HG02884 (cell line): ENCODE measurements at regions not wholly inside any gene's neighbourhood (a gene's known extent, or its start where the extent isn't known, plus 50 kb on each side); places are given as distances from the start of the nearest gene placed in this dataset.

Experiments used
- ATAC-seq: cut with Tn5 transposase; IDR thresholded peaks from one replicate; pipeline ENCODE4 v1.9.1; 2021; ENCODE audit warnings: mild to moderate bottlenecking, moderate library complexity; ENCODE audit not compliant: unreplicated experiment

DNA sequence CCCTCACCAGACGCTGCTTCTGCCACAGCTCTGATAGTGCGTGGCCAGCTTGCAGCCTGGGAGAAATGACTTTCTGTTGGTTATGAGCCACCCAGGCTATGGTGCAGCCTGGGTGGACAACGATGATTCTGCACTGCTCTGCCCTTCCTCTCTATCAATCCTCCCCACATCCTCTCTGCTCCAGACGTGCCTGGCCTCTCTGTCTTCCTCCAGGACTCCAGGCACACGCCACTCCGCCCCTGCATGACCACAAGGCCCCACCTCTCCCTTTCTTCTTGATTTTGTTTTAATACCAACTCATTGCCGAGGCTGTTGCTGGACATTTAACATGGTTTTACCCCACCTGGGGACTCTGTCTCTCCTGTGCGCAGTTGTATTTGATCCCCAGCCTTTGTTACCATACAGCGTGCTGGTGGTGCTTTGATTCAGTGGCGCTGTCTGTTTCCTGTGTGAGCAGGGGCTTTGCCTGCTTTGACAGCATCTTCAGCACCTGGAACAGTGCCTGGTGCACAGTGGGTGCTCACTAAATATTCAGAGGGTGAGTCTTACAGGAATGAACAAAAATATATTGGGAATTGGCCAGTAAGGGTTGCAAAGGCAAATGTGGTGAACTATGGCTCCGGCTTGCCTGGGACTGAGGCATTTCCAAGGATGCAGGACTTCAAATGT, 280.9 kb downstream of the CDH26 start:
- ATAC-seq: no peak

DNA sequence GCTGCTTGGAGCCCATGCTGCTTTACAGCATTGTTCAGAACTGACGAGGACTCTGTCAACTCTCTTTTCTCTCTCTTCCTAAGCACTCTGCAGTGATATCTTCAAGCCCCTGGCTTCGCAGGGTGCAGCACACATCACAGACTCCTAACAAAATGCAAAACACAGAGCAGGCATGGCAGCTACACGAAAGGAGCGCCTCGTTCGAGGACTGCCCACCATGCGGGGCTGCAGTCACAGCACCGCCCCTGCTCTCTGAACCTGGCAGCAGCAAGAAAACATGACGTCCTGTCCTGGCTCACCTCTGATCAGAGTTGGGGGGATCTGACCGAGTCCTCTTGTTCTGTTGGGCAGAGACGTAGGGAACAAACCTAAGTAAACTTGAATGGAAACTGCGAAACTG, 281.7 kb downstream of the CDH26 start:
- no peak for ATAC-seq

GRCh38 chr20:60240415-60240814, 282.2 kb downstream of the CDH26 start:
- no peak for ATAC-seq

DNA sequence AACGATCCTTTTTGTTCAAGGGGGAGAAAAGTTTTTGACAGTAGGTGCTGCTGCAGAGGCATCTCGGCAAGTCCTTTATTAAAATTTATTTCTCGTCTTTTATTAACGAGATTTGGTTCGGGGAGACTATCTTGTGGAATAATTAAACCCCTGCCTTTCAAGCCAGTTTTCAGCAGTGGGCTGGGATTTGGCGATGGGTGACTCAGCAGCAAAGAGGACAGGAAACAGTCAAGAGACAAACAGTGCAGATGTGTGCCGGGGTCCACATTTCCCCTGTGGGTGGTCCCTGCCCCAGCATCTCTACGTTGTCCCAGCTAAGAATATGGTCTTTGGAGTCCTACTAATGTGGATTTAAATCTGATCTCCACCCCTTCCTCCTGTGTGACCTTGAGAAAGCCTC, 282.8 kb downstream of the CDH26 start:
- no peak for ATAC-seq

- ATAC-seq: no peak
Measured at GRCh38 chr20:60242836-60243505, 284.7 kb downstream of the CDH26 start.

DNA sequence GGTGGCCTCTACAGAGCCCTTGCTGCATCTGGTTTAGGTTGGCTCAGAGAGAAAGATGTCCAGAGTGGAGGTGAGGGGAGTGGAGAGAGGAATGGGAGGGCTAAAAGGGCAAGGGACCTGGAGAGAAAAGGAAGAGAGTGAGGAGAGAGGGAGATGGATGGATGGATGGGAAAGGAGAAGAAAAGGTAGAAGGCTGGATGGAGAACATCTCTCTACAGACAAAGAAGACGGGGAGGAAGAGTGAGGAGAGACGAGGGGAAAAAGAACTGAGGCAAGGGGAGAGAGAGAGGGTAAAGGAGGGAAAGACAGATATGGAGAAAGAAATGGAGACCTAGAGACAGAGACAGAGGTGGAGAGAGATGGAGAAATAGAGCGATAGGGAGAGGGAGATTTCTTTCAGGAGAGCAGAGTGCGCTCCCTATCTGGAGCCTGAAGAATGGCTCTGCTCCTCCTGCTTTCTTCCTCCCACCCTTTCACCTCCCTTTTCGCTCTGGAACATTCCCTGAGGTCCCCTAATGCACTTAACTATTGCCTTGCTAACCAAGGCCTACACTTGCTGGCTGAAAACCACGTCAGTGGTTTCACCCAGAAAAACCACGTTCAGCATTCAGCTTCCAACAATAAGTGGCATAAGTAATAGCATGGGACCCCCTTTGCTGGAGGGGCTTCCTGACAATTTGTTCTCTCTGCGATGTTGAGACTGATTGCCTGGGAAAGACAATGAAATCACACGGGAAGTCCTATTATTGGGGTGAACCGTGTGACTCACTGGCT, 286.3 kb downstream of the CDH26 start:
- no peak for ATAC-seq

DNA sequence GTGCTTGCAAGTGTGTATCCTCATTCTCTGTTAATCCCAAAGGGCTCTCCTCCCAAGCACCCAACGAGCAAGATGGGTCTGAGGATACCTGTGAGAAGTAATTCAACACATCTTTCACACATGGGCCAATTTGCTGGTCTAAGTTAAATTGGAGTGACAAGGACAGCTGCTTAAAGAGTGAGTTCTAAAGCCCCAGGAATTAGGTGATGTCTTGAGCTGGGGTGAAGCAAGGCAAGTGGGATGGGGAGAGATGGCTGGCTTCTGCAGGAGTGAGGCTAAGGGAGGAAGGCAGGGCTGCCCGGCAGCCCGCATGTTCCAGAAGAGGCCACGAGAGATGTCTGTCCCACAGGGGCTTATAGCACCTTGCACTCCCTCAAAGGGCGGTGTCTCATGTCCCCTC, 288.5 kb downstream of the CDH26 start:
- ATAC-seq: no peak

GRCh38 chr20:60249436-60249835, 291.2 kb downstream of the CDH26 start:
- no peak for ATAC-seq

DNA sequence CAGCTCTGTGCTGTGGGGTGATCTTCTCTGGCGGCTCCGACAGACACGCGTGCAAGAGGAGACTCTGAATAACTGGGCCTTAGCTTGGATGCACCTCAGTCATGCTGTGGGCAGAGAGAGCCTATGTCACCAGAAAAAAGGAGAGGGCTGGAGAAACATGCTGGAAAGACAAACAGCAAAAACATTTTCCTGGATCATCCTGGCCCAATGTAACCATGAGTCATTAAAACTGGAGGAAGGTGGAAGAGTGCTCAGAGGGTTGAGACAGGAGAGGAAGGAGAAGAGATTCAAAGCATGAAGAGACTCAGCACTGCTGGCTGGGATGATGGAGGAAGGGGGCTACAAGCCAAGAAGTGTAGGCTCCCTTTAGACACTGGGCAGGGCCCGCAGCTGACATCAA, 292.0 kb downstream of the CDH26 start:
- ATAC-seq: no peak

- no peak for ATAC-seq
Measured at GRCh38 chr20:60252866-60253265, 294.6 kb downstream of the CDH26 start.

- no peak for ATAC-seq
Measured at GRCh38 chr20:60253471-60253870, 295.2 kb downstream of the CDH26 start.

- no peak for ATAC-seq
Measured at GRCh38 chr20:60254901-60255411, 296.7 kb downstream of the CDH26 start.

DNA sequence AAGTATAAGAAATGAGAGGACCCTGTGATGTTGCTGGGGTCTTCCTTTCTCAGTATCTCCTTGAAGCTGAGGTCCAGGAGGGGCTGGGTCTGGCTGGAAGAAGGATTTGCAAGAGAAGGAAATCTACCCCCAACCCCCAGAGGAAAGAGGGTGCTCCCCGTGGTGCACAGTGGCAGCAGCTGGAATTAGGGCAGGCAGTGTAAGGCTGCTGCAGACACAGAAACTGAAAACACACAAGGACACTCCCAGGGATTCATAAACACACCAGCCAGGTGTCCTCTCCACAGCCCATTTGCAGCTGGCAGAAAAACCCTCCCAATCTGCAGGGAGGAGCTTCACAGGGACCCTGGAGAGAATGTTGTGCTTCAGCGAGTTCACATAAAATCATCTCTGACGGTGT, 297.2 kb downstream of the CDH26 start:
- ATAC-seq: no peak

DNA sequence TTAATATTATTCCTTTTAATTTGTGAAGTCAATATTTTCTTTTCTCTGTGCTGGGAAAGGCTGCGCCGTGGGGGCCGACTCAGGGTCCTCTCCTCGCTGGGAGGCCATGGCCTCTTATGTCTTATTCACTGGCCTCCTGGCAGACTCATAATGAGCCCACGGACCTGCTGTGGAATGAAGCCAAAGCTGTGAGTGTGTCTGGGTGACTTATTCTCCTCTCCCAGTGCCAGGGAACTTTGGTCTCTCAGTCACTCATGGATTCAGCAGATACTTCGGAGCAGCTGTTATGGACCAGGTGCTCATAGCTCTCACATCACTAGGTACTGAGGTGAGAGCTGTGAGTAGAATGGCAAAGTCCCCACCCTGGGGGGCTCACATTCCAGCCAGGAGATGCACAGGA, 297.6 kb downstream of the CDH26 start:
- no peak for ATAC-seq

GRCh38 chr20:60256811-60257210, 298.6 kb downstream of the CDH26 start:
- no peak for ATAC-seq

- ATAC-seq: no peak
Measured at GRCh38 chr20:60257671-60258070, 299.4 kb downstream of the CDH26 start.

DNA sequence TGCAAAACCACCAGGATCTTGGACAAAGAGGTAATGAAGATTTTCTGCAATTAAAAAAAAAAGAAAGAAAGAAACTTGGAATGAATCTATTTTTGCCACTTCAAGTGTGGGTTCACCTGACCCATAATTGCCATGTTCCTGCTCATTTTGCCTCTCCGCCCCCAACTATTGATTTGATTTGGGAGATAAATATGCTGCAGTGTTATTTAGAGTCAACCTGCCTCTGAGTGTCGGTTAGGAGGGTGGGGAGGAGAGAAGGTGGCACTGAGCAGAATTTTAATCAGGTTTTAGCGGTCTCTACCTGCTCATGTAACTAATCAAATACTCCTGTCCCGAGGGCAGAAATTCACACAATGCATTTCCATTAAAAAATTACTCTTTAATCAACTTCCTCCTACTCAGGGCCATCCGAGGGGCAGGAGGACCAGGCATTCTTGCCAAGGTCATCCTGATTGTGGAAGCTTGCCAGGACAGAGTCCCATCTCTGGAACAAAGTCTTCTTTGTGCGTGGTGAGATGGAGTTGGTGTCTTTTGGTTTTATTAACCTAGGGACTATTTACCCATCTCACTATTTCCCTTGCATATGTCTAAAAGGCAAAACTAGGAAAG, 300.1 kb downstream of the CDH26 start:
- no peak for ATAC-seq

DNA sequence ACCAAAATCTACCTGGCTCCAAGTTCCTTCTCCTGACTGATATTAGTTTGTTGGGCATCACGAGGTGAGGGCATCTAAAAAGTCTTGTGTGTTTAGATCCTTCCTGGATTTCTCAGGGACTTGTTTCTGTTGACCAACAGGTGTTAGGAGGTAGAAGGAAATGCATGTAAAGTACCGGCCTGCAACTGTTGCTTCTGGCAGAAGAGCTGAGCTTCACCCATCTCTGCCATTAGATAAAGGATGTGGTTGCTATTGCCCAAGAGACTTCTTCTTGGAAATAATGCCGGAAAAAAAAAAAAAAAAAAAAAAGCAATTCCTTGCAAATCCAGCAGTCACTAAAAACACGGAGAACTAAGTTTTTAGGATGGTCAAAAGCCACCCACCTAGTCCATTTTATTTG, 303.1 kb downstream of the CDH26 start:
- ATAC-seq: no peak

GRCh38 chr20:60262967-60263603, 304.9 kb downstream of the CDH26 start:
- no peak for ATAC-seq

DNA sequence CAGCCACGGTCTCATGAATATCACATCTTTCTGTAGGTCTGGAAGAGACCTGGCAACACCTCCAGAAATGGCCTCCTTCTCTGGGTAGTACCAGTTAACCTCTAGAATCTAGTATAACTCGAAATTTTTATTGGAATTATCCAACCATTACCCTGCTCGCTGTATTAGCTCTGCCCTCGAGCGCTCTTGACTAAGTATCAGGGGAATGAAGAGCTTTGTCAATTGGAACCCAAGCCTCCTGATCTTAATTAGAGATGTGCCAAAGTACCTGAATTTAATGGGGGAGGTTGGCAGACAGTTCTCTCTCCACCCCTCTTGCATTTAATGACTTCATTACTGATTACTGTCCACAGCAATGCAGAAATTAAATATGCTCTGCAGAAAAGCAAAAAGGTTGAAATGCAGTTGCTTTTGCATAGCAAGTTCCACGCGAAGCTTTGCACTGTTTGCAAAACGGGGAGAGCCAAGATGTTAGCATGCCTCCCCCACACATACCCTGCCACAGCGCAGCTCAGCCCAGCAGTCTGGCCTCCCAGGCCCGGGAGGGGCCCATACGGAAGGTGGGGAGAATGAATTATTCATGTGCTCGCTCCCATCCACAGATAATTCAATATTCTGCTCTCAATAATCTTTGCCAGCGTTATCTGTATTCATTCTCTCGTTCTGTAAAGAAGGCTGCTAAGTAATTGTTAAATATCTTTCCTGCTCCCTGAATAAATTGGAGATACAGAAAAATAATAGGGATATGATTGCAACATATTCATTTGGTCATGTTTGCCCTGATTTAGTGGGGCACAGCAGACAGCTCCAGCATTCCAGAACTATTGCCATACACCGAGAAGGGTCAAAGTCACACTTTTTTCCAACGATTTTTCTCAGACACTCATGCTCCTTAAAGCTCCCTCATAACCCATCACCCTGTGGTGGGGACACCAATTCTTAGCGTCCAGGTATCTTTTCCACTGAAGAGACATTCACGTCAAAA, 305.8 kb downstream of the CDH26 start:
- no peak for ATAC-seq
